ENCODE measurements at regions not wholly inside any gene's neighbourhood (a gene's known extent, or its start where the extent isn't known, plus 50 kb on each side); places are given as distances from the start of the nearest gene placed in this dataset.

- TF ChIP-seq POLR2A (IDR thresholded peaks at IDR 0.05) (no peak), EP300 (IDR thresholded peaks at IDR 0.05) (no peak), CTCF (IDR thresholded peaks at IDR 0.05) (no peak)
These were observed 100.0 kb upstream of the ZNF469 start for GRCh38 chr16:88282564-88283395.
